Brain microvascular endothelial cell (primary cell): ENCODE measurements at regions not wholly inside any gene's neighbourhood (a gene's known extent, or its start where the extent isn't known, plus 50 kb on each side); places are given as distances from the start of the nearest gene placed in this dataset.

Experiments used
- DNase-seq: peaks from one replicate; pipeline ENCODE4 v3.0.0-alpha.2; 2020
- H3K27ac ChIP-seq: fragments of 250-450 bp; sonication (Bioruptor Pico); 2 replicates; pipeline ENCODE4 v1.5.1; 2020; ENCODE audit warnings: mild to moderate bottlenecking, moderate library complexity
- H3K27me3 ChIP-seq: fragments of 250-450 bp; sonication (Bioruptor Pico); replicated peaks from 2 replicates; pipeline ENCODE4 v1.5.1; 2020; ENCODE audit warnings: mild to moderate bottlenecking
- H3K36me3 ChIP-seq: fragments of 250-450 bp; sonication (Bioruptor Pico); replicated peaks from 2 replicates; pipeline ENCODE4 v1.5.1; 2020; ENCODE audit warnings: mild to moderate bottlenecking
- H3K4me3 ChIP-seq: 2 replicates; pipeline ENCODE4 v1.5.1; 2011; ENCODE audit warnings: low read depth, mild to moderate bottlenecking, control low read depth, low read length, moderate library complexity
- in situ Hi-C: cut with HindIII; loops from 2 replicates; pipeline ENCODE4 v1.10.0; 2017; ENCODE audit warnings: low sequenced_read_pairs, low pct_ligation_motif_present
- TF ChIP-seq, protein P1 (sequence below): IDR thresholded peaks from 2 replicates; pipeline ENCODE4 v1.5.1; 2011; ENCODE audit warnings: low read depth, mild to moderate bottlenecking, moderate library complexity, low read length, control low read depth, inconsistent platforms; ENCODE audit errors: missing control alignments

DNA sequence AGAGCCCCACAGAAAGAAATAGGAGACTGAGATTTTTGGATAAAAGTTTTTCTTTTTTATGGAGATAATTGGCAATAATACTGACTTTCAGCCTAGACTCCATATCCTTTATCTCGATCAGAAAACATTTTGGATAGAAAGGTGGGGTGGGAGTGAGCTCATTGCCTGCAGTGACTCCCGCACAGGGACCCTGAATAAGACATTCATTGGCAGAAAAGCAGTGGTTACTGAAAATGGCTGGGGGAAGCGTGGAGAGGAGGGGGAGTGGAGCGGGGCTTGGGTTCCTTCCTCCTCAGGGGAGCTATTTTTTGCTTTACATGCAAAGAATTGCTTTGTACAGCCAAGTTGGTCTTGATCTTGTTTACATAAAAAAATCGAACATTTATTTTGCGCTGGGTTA lies 90.4 kb upstream of the BMPER start:
- no peaks in the 10 kb centered on the region for H3K27me3 ChIP-seq
- H3K4me3 ChIP-seq: no peak overlapping the region
- no peak for DNase-seq
- no peak overlapping the region for H3K27ac ChIP-seq
- in situ Hi-C loops: no loop called here
- no peaks in the 10 kb centered on the region for H3K36me3 ChIP-seq
- TF ChIP-seq, protein P1, sequence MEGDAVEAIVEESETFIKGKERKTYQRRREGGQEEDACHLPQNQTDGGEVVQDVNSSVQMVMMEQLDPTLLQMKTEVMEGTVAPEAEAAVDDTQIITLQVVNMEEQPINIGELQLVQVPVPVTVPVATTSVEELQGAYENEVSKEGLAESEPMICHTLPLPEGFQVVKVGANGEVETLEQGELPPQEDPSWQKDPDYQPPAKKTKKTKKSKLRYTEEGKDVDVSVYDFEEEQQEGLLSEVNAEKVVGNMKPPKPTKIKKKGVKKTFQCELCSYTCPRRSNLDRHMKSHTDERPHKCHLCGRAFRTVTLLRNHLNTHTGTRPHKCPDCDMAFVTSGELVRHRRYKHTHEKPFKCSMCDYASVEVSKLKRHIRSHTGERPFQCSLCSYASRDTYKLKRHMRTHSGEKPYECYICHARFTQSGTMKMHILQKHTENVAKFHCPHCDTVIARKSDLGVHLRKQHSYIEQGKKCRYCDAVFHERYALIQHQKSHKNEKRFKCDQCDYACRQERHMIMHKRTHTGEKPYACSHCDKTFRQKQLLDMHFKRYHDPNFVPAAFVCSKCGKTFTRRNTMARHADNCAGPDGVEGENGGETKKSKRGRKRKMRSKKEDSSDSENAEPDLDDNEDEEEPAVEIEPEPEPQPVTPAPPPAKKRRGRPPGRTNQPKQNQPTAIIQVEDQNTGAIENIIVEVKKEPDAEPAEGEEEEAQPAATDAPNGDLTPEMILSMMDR: no peak

DNA sequence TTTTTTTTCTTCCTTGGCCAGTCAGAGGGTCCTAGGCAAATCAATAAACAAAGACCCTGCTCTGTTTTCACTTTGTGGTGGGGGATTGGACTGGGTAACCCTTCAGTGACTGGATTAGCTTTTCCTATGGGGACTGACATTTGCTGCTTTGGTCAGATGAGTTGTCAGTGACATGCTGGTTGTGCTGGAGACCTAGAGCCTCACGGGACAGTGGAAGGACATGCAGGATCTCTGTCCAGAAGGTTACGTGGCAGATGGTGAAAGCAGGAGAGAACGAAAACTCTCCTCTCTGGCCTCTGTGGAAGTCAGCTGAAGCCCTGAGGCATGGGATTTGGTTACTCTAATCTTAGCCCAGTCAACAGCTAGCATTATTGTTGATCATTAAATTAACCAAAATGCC lies 90.0 kb upstream of the BMPER start:
- H3K27me3 ChIP-seq: no peaks in the 10 kb centered on the region
- in situ Hi-C loops: no loop called here
- H3K4me3 ChIP-seq: no peak overlapping the region
- no peak overlapping the region for H3K27ac ChIP-seq
- TF ChIP-seq, protein P1: no peak
- no peaks in the 10 kb centered on the region for H3K36me3 ChIP-seq
- no peak for DNase-seq

DNA sequence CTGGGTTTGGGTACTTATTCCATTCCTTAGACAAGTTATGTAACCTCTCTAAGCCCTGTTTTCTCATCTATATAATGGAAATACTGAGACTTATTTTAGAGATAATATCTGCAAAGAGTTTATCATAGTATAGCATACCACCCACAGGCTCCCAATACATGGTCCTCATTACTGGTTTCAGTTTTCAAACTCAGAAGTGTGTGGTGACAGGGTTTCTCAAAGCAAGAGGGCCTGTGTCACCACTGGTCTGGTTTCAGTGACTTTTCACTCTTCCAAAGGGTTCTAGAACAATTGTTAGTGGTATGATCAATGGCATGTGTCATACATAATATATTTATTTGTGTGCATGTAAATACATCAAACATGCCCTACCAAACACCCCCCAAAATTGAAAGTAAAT lies 89.2 kb upstream of the BMPER start:
- H3K27ac ChIP-seq: no peak overlapping the region
- H3K27me3 ChIP-seq: no peaks in the 10 kb centered on the region
- TF ChIP-seq, protein P1: no peak
- in situ Hi-C loops: no loop called here
- H3K4me3 ChIP-seq: no peak overlapping the region
- H3K36me3 ChIP-seq: no peaks in the 10 kb centered on the region
- no peak for DNase-seq

DNA sequence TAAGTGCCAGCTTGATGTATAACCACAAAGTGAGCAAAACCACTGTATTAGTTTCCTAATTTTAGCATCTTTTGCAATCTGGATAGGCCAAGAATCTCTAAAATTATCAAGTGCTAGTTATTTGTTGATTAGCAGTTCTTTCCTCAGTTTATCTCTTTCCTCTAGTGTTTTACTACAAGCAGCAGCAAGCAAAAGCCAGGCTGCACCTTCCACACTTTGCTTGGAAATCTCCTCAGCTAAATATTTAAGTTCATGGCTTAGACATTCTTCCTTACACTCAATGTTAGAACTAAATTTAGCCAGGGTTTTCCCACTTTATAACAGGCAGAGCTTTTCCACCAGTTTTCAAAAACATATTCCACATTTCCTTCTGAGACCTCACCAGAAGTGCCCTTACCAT lies 85.7 kb upstream of the BMPER start:
- Histone ChIP-seq H3K36me3 (no peaks in the 10 kb centered on the region), H3K27me3 (no peaks in the 10 kb centered on the region), H3K4me3 (no peak overlapping the region), H3K27ac (no peak overlapping the region)
- in situ Hi-C loops: no loop called here
- DNase-seq: no peak
- TF ChIP-seq, protein P1: no peak

DNA sequence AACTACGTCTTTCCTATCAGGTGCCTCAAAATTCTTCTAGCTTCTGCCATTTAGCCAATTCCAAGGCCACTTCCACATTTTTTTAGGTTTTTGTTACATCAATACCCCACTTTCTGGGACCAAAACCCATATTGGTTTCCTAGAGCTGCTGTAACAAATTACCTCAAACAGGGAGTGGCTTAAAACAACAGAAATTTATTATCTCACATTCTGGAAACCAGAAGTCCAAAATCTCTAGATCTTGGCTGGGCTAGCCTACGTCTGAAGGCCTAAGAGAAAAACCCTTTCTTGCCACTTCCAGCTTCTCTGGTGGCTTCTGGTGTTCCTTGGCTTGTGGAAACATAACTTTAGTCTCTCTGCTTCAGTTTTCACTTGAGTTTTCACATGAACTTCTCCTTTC lies 85.1 kb upstream of the BMPER start:
- DNase-seq: no peak
- H3K4me3 ChIP-seq: no peak overlapping the region
- no peaks in the 10 kb centered on the region for H3K36me3 ChIP-seq
- H3K27me3 ChIP-seq: no peaks in the 10 kb centered on the region
- in situ Hi-C loops: no loop called here
- no peak overlapping the region for H3K27ac ChIP-seq
- TF ChIP-seq, protein P1: no peak

DNA sequence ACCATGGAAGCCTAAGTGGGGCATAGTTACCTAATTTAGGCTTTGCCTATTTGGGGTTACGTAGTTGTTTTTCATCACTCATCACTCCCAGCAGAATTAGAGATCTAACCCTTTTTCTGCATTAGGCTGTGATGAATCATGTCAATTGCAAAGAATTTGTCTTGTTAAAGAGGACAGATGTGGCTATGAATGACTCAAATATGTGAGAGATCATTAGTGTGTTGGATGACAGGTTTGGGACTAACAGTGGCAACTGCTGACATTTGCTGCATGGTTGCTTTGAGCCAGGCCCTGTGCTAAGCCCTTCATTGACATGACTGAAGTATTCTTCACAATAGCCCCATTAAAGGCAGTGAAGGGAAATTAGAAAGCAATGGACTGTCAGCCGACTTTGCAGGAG lies 83.4 kb upstream of the BMPER start:
- Histone ChIP-seq H3K4me3 (no peak overlapping the region), H3K36me3 (no peaks in the 10 kb centered on the region), H3K27ac (no peak overlapping the region), H3K27me3 (no peaks in the 10 kb centered on the region)
- in situ Hi-C loops: no loop called here
- no peak for DNase-seq
- TF ChIP-seq, protein P1: no peak
